GM21390 (cell line): ENCODE measurements at regions not wholly inside any gene's neighbourhood (a gene's known extent, or its start where the extent isn't known, plus 50 kb on each side); places are given as distances from the start of the nearest gene placed in this dataset.
"Not testable (repeated sequence)": the region's sequence is repeated elsewhere in the genome, so short reads cannot be mapped to it uniquely, and the experiment has no call there.

Source experiments
- ATAC-seq: cut with Tn5 transposase; IDR thresholded peaks from one replicate; pipeline ENCODE4 v1.9.1; 2021; ENCODE audit not compliant: unreplicated experiment

- no peak for ATAC-seq
These were observed 803.7 kb upstream of the ACVR2A start for GRCh38 chr2:147041121-147041494.

GRCh38 chr2:147040298-147041120, 804.3 kb upstream of the ACVR2A start:
- ATAC-seq = no peak

GRCh38 chr2:147037048-147037447, 807.8 kb upstream of the ACVR2A start:
- ATAC-seq = no peak

- no peak for ATAC-seq
These were observed 811.8 kb upstream of the ACVR2A start for GRCh38 chr2:147033044-147033443.

GRCh38 chr2:147031897-147032296, 812.9 kb upstream of the ACVR2A start:
- ATAC-seq = no peak

GRCh38 chr2:147030966-147031720, 813.7 kb upstream of the ACVR2A start:
- no peak for ATAC-seq

GRCh38 chr2:147027436-147027835, 817.4 kb upstream of the ACVR2A start:
- ATAC-seq = no peak

GRCh38 chr2:147026664-147027295, 818.0 kb upstream of the ACVR2A start:
- no peak for ATAC-seq

GRCh38 chr2:147025646-147026585, 818.9 kb upstream of the ACVR2A start:
- ATAC-seq = no peak

- ATAC-seq = no peak
These were observed 825.5 kb upstream of the ACVR2A start for GRCh38 chr2:147019311-147019710.

- ATAC-seq = no peak
These were observed 826.7 kb upstream of the ACVR2A start for GRCh38 chr2:147017951-147018645.

GRCh38 chr2:147016181-147016580, 828.6 kb upstream of the ACVR2A start:
- no peak for ATAC-seq

- no peak for ATAC-seq
These were observed 829.2 kb upstream of the ACVR2A start for GRCh38 chr2:147015591-147015990.

GRCh38 chr2:147013696-147014392, 831.0 kb upstream of the ACVR2A start:
- no peak for ATAC-seq

- no peak for ATAC-seq
These were observed 836.3 kb upstream of the ACVR2A start for GRCh38 chr2:147008481-147008880.

GRCh38 chr2:147006736-147007141, 838.1 kb upstream of the ACVR2A start:
- no peak for ATAC-seq

- ATAC-seq = no peak
These were observed 841.7 kb upstream of the ACVR2A start for GRCh38 chr2:147003081-147003480.

- ATAC-seq = no peak
These were observed 842.6 kb upstream of the ACVR2A start for GRCh38 chr2:147002256-147002655.

- ATAC-seq = no peak
These were observed 843.8 kb upstream of the ACVR2A start for GRCh38 chr2:147001061-147001460.

- ATAC-seq = not testable (repeated sequence)
These were observed 844.7 kb upstream of the ACVR2A start for GRCh38 chr2:147000151-147000550.
